Mesenchymal stem cell (in vitro differentiated cells and primary cell): ENCODE measurements at regions not wholly inside any gene's neighbourhood (a gene's known extent, or its start where the extent isn't known, plus 50 kb on each side); places are given as distances from the start of the nearest gene placed in this dataset.
"Not testable (repeated sequence)": the region's sequence is repeated elsewhere in the genome, so short reads cannot be mapped to it uniquely, and the experiment has no call there.

ENCODE experiments used
- DNase-seq: peaks from one replicate; pipeline ENCODE4 v3.0.0-alpha.2; 2013
- H2AFZ ChIP-seq: one replicate; pipeline ENCODE4 v1.6.1; 2013; ENCODE audit warnings: low read depth, mild to moderate bottlenecking, control low read depth, inconsistent platforms, low read length, moderate library complexity
- H2AK5ac ChIP-seq: 2 replicates; pipeline ENCODE4 v1.6.1; 2013; ENCODE audit warnings: low read length, moderate library complexity, mild to moderate bottlenecking, inconsistent platforms; ENCODE audit not compliant: severe bottlenecking
- H2BK120ac ChIP-seq: one replicate; pipeline ENCODE4 v1.6.1; 2013; ENCODE audit warnings: low read depth, mild to moderate bottlenecking, inconsistent platforms, low read length, moderate library complexity
- H2BK12ac ChIP-seq, 2 experiments: one replicate each; pipeline ENCODE4 v1.6.1; 2013; ENCODE audit warnings: inconsistent platforms in 2 of 2, low read length in 2 of 2, mild to moderate bottlenecking in 2 of 2, moderate library complexity in 2 of 2, control low read depth in 1 of 2
- H2BK15ac ChIP-seq: one replicate; pipeline ENCODE4 v1.6.1; 2013; ENCODE audit warnings: mild to moderate bottlenecking, low read depth, inconsistent platforms; ENCODE audit not compliant: poor library complexity, severe bottlenecking
- H2BK5ac ChIP-seq: 2 replicates; pipeline ENCODE4 v1.6.1; 2013; ENCODE audit warnings: low read depth, mild to moderate bottlenecking, low read length, control low read depth, inconsistent platforms; ENCODE audit not compliant: poor library complexity, severe bottlenecking
- H3K14ac ChIP-seq, 2 experiments: one replicate each; pipeline ENCODE4 v1.6.1; 2013; ENCODE audit warnings: inconsistent platforms in 2 of 2, low read length in 2 of 2, control low read depth in 1 of 2, mild to moderate bottlenecking in 1 of 2, moderate library complexity in 1 of 2
- H3K18ac ChIP-seq, 2 experiments: one replicate each; pipeline ENCODE4 v1.6.1; 2013; ENCODE audit warnings: inconsistent platforms in 2 of 2, low read length in 2 of 2, control low read depth in 1 of 2, low read depth in 1 of 2, mild to moderate bottlenecking in 1 of 2
- H3K23ac ChIP-seq, 2 experiments: one replicate each; pipeline ENCODE4 v1.6.1; 2013; ENCODE audit warnings: inconsistent platforms in 2 of 2, low read length in 2 of 2, mild to moderate bottlenecking in 2 of 2, moderate library complexity in 2 of 2, control low read depth in 1 of 2
- H3K27ac ChIP-seq: 2 replicates; pipeline ENCODE4 v1.5.1; 2013; ENCODE audit warnings: mild to moderate bottlenecking, moderate library complexity, low read length, control low read depth, inconsistent platforms; ENCODE audit not compliant: poor library complexity, severe bottlenecking
- H3K27me3 ChIP-seq, 2 experiments: 2 replicates each; pipeline versions ENCODE4 v1.6.1 to v1.7.0; 2013; ENCODE audit warnings: low read length in 2 of 2, mild to moderate bottlenecking in 2 of 2, moderate library complexity in 2 of 2, control low read depth in 1 of 2, inconsistent platforms in 1 of 2; ENCODE audit not compliant: control insufficient read depth in 1 of 2, insufficient read depth in 1 of 2
- H3K36me3 ChIP-seq, 2 experiments: 2 replicates each; pipeline versions ENCODE4 v1.6.1 to v1.7.0; 2013; ENCODE audit warnings: low read length in 2 of 2, control low read depth in 1 of 2, inconsistent platforms in 1 of 2, low read depth in 1 of 2, mild to moderate bottlenecking in 1 of 2; ENCODE audit not compliant: insufficient read depth in 2 of 2, control insufficient read depth in 1 of 2
- H3K4ac ChIP-seq, 2 experiments: one replicate each; pipeline ENCODE4 v1.6.1; 2013; ENCODE audit warnings: inconsistent platforms in 2 of 2, low read length in 2 of 2, mild to moderate bottlenecking in 2 of 2, moderate library complexity in 2 of 2, control low read depth in 1 of 2, low read depth in 1 of 2
- H3K4me1 ChIP-seq: 2 replicates; pipeline ENCODE4 v1.6.1; 2013; ENCODE audit warnings: low read depth, low read length, control low read depth; ENCODE audit not compliant: control insufficient read depth, insufficient read depth
- H3K4me2 ChIP-seq: 2 replicates; pipeline ENCODE4 v1.6.1; 2013; ENCODE audit warnings: low read length, mild to moderate bottlenecking, inconsistent platforms; ENCODE audit not compliant: poor library complexity, severe bottlenecking
- H3K4me3 ChIP-seq, 2 experiments: 2 replicates each; pipeline versions ENCODE4 v1.5.1 to v1.7.0; 2013; ENCODE audit warnings: low read length in 2 of 2, mild to moderate bottlenecking in 2 of 2, control low read depth in 1 of 2, low read depth in 1 of 2; ENCODE audit not compliant: insufficient read depth in 1 of 2
- H3K79me1 ChIP-seq: replicated peaks from 2 replicates; pipeline ENCODE4 v1.6.1; 2013; ENCODE audit warnings: mild to moderate bottlenecking, control low read depth, low read length, inconsistent platforms; ENCODE audit not compliant: poor library complexity, severe bottlenecking
- H3K9ac ChIP-seq: 2 replicates; pipeline ENCODE4 v1.7.0; 2013; ENCODE audit warnings: mild to moderate bottlenecking, low read length, moderate library complexity
- H3K9me3 ChIP-seq: 2 replicates; pipeline ENCODE4 v1.7.0; 2013; ENCODE audit warnings: mild to moderate bottlenecking, low read length; ENCODE audit not compliant: control insufficient read depth
- H4K8ac ChIP-seq: one replicate; pipeline ENCODE4 v1.6.1; 2013; ENCODE audit warnings: inconsistent platforms, mild to moderate bottlenecking, low read length, moderate library complexity
- H4K91ac ChIP-seq: one replicate; pipeline ENCODE4 v1.6.1; 2013; ENCODE audit warnings: mild to moderate bottlenecking, low read length, inconsistent platforms
- WGBS: methylation state at CpG from one replicate; pipeline ENCODE4 v1.1.7; 2013; ENCODE audit warnings: mixed read lengths; 5-methylcytosine and 5-hydroxymethylcytosine counted together

DNA sequence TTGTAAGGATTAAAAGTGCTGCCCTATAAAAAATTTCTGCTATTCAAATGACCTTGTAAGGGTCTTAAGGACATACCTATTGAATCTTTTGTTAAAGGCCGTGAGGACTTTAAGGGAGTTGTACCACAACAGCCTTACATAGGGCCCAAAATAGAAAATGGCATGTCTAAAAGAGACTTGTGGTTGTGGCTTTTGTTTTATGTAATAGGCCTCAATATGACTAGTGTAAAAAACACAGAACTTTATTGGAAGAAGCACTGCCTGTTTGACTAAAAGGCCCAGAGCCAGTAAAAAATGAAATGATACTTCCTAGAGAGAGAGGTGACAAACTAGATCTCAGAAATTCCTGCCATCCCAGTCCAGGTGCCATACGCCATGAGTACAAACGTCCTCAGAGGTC is 286.6 kb downstream of the SEMA3D start:
- no peak for DNase-seq
- Histone ChIP-seq H3K18ac (no peak overlapping the region), H3K14ac (no peak overlapping the region), H3K27ac (no peak overlapping the region), H3K36me3 (no peaks in the 10 kb centered on the region), H3K79me1 (no peaks in the 10 kb centered on the region), H2AFZ (no peak overlapping the region), H2BK5ac (no peak overlapping the region), H3K4me2 (no peak overlapping the region), H2BK12ac (no peak overlapping the region), H3K9me3 (peaks cover 11% of the 10 kb centered on the region), H2BK120ac (no peak overlapping the region), H3K4ac (no peak overlapping the region), H4K91ac (no peak overlapping the region), H2BK15ac (no peak overlapping the region), H2AK5ac (no peak overlapping the region), H3K4me3 (no peak overlapping the region), H4K8ac (no peak overlapping the region), H3K27me3 (no peaks in the 10 kb centered on the region), H3K4me1 (no peaks in the 10 kb centered on the region), H3K23ac (no peak overlapping the region), H3K9ac (no peak overlapping the region)
- WGBS = 76% methylated on average over 3 of the region's 3 CpGs

DNA sequence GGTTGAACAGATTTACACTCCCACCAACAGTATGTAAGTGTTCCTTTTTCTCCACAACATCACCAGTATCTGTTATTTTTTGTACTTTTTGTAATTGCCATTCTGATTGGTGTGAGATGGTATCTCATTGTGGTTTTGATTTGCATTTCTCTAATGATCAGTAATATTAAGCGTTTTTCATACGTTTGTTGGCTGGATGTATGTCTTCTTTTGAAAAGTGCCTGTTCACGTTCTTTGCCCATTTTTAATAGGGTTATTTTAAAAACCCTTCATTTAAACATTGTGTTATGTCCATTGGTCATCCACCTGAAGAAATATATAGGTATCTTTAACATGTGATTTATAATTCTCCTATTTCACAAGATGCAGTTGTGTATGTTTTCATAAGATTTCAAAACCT is 291.3 kb downstream of the SEMA3D start:
- Histone ChIP-seq H4K8ac (no peak overlapping the region), H3K27me3 (no peaks in the 10 kb centered on the region), H3K79me1 (no peaks in the 10 kb centered on the region), H3K18ac (no peak overlapping the region), H3K4ac (no peak overlapping the region), H3K27ac (no peak overlapping the region), H2AFZ (no peak overlapping the region), H3K14ac (no peak overlapping the region), H3K4me1 (no peaks in the 10 kb centered on the region), H3K4me3 (no peak overlapping the region), H2BK12ac (no peak overlapping the region), H3K9ac (no peak overlapping the region), H3K36me3 (no peaks in the 10 kb centered on the region), H3K4me2 (no peak overlapping the region), H2AK5ac (no peak overlapping the region), H2BK5ac (no peak overlapping the region), H3K23ac (no peak overlapping the region), H2BK120ac (no peak overlapping the region), H4K91ac (no peak overlapping the region), H3K9me3 (peaks cover 15% of the 10 kb centered on the region), H2BK15ac (no peak overlapping the region)
- 100% methylated on average over 2 of the region's 3 CpGs for WGBS
- DNase-seq = no peak

DNA sequence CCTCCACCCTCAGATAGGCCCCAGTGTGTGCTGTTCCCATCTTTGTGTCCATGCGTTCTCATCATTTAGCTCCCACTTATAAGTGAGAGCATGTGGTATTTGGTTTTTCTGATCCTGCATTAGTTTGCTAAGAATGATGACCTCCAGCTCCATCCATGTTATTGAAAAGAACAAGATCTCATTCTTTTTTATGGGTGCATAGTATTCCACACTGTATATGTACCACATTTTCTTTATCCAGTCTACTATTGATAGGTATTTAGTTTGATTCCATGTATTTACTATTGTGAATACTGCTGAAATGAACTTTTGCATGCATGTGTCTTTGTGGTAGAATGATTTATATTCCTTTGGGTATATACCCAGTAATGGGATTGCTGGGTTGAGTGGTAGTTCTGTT is 303.3 kb downstream of the SEMA3D start:
- H3K14ac ChIP-seq, H2BK15ac ChIP-seq, H4K91ac ChIP-seq, H3K4me2 ChIP-seq, H3K23ac ChIP-seq, H3K27me3 ChIP-seq, H2AFZ ChIP-seq, H3K4ac ChIP-seq, H2BK120ac ChIP-seq, H2BK12ac ChIP-seq, H3K9ac ChIP-seq, H2BK5ac ChIP-seq, H3K18ac ChIP-seq, H3K36me3 ChIP-seq, H3K4me1 ChIP-seq, H2AK5ac ChIP-seq, H3K79me1 ChIP-seq, H3K4me3 ChIP-seq, H4K8ac ChIP-seq, DNase-seq, H3K27ac ChIP-seq: not testable (repeated sequence)
- H3K9me3 ChIP-seq = peaks cover 18% of the 10 kb centered on the region
- 100% methylated on average over 1 of the region's 1 CpG for WGBS

DNA sequence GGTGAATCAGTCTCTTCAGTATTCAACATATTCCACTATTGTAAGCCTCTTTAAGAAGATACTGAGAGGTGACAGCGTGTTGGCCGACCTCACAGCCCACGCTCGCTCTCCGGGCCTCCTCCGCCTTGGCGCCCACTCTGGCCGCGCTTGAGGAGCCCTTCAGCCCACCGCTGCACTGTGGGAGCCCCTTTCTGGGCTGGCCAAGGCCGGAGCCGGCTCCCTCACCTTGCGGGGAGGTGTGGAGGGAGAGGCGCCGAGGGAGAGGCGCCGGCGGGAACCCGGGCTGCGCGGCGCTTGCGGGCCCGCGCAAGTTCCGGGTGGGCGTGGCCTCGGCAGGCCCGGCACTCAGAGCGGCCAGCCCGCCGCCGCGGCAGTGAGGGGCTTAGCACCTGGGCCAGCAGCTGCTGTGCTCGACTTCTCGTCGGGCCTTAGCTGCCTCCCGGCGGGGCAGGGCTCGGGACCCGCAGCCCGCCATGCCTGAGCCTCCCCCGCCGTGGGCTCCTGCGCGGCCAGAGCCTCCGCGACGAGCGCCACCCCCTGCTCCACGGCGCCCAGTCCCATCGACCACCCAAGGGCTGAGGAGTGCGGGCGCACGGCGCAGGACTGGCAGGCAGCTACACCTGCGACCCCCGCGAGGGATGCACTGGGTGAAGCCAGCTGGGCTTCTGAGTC is 306.4 kb downstream of the SEMA3D start:
- H3K27me3 ChIP-seq, H3K9me3 ChIP-seq, H2BK12ac ChIP-seq, H4K8ac ChIP-seq, H3K14ac ChIP-seq, H3K23ac ChIP-seq, H3K9ac ChIP-seq, H3K18ac ChIP-seq, H3K79me1 ChIP-seq, H3K36me3 ChIP-seq, H2BK120ac ChIP-seq, H3K4me3 ChIP-seq, H3K4me1 ChIP-seq, H2AK5ac ChIP-seq, H2BK15ac ChIP-seq, H2AFZ ChIP-seq, H4K91ac ChIP-seq, H3K27ac ChIP-seq, H3K4me2 ChIP-seq, H3K4ac ChIP-seq, DNase-seq, H2BK5ac ChIP-seq: not testable (repeated sequence)
- 98% methylated on average over 49 of the region's 60 CpGs for WGBS
